ENCODE measurements at regions not wholly inside any gene's neighbourhood (a gene's known extent, or its start where the extent isn't known, plus 50 kb on each side); places are given as distances from the start of the nearest gene placed in this dataset.
"Not testable (repeated sequence)": the region's sequence is repeated elsewhere in the genome, so short reads cannot be mapped to it uniquely, and the experiment has no call there.

DNA sequence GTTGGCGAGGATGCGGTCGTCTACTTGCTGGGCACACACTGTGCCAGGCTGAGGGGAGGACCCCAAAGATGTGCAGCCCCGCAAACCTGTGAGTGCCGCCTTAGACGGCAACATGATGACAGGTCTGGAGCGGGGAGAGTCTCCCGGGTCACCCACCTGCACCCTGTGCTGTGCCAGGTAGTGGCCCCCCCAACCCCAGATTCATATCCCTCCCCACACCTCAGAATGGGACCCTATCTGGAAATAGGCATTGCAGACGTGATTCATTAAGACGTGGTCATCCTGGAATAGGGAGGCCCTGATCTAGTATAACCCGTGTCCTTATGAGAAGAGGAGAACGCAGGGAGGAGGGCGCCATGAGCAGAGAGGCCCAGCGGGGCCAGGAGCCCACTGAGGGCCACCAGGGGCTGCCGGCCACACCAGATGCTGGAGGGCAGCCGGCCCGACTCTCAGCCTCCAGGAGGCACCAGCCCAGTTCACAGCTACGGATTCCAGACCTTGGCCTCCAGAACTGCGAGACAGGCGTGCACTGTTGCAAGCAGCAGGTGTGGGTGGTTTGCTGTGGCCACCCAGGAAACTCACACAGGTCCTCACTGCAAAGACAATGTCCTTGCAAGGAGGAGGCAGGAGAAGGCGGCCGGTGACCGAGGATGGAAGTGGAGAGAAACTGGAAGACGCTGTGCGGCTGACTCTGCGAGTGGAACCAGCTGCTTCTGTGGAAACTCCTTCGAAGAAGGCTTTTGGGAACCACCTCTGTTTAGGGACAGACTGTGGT is 131.9 kb upstream of the LPCAT1 start:
- DNase-seq (ENCODE audit: extremely low read depth, low read depth) = no peak
- no peak for TF ChIP-seq CTCF (IDR thresholded peaks at IDR 0.05; ENCODE audit: low read depth, low read length)

GRCh38 chr5:1654786-1655495 is 131.2 kb upstream of the LPCAT1 start:
- no peak for TF ChIP-seq CTCF (IDR thresholded peaks at IDR 0.05; ENCODE audit: low read depth, low read length)
- DNase-seq (ENCODE audit: extremely low read depth, low read depth) = no peak

GRCh38 chr5:1653698-1654651 is 130.2 kb upstream of the LPCAT1 start:
- DNase-seq (ENCODE audit: extremely low read depth, low read depth) = not testable (repeated sequence)
- TF ChIP-seq CTCF (IDR thresholded peaks at IDR 0.05; ENCODE audit: low read depth, low read length) = peak; percentile 24

GRCh38 chr5:1652873-1653697 is 129.3 kb upstream of the LPCAT1 start:
- no peak for TF ChIP-seq CTCF (IDR thresholded peaks at IDR 0.05; ENCODE audit: low read depth, low read length)
- no peak for DNase-seq (ENCODE audit: extremely low read depth, low read depth)

DNA sequence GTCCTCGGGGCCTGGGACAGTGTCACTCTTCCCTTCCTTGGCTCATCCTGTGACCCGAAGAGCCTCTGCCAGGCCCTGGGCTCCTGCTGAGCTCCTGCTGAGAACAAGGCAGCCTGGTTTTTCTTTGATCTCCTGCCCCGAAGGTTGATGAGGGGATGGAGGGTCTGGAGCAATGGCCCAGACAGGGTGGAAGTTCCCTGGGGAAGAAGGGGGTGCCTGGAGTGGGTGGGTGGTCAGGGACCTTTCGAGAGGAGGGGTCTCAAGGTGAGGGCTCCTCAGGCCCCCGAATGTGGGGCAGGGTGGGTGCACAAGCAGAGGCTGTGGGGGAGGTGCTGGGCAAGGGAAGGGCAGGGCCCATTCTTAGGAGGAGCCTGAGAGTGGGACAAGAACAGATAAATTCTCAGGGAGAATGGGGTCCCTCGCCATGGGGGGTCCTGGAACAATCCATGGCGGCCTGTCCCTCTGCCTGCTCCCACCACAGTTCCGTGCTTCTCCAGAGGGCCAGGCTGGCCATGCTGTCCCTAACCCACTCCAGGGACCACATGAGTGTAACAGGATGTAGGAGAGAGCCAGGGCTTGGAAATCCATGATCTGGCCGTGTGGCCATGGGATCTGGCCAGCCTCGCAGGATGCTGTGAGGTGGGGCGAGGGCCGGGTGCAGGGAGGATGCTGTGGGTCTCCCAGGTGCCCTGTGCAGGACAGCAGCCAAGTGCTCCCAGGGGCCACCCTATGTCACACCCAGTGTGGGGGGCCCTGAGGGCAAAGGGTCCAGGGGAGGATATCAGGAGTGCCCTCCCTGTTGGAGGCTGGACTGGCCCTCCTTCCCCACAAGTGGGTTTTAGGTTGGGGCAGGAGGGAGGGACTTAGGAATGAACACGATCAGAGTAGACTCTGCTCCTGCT is 128.5 kb upstream of the LPCAT1 start:
- TF ChIP-seq CTCF (IDR thresholded peaks at IDR 0.05; ENCODE audit: low read depth, low read length) = no peak
- no peak for DNase-seq (ENCODE audit: extremely low read depth, low read depth)

- DNase-seq (ENCODE audit: extremely low read depth, low read depth) = no peak
- no peak for TF ChIP-seq CTCF (IDR thresholded peaks at IDR 0.05; ENCODE audit: low read depth, low read length)
Observed at GRCh38 chr5:1651250-1651649, 127.5 kb upstream of the LPCAT1 start.

Measured in AG09319 (cell line).